Trophoblast cell (in vitro differentiated cells and primary cell): ENCODE measurements at regions not wholly inside any gene's neighbourhood (a gene's known extent, or its start where the extent isn't known, plus 50 kb on each side); places are given as distances from the start of the nearest gene placed in this dataset.

Source experiments
- DNase-seq, 2 donors: peaks; one replicate each; pipeline ENCODE4 v3.0.0-alpha.2; 2016
- H2AFZ ChIP-seq: 2 replicates; pipeline ENCODE4 v1.6.1; 2013; ENCODE audit warnings: low read length, moderate library complexity, mild to moderate bottlenecking; ENCODE audit not compliant: insufficient read depth, poor library complexity
- H2AK5ac ChIP-seq: 2 replicates; pipeline ENCODE4 v1.6.1; 2013; ENCODE audit warnings: mild to moderate bottlenecking, low read length
- H2BK120ac ChIP-seq: 2 replicates; pipeline ENCODE4 v1.6.1; 2013; ENCODE audit warnings: low read length, mild to moderate bottlenecking, moderate library complexity; ENCODE audit not compliant: insufficient read depth, poor library complexity
- H2BK12ac ChIP-seq: 2 replicates; pipeline ENCODE4 v1.6.1; 2013; ENCODE audit warnings: mild to moderate bottlenecking, low read length, moderate library complexity
- H2BK5ac ChIP-seq: 2 replicates; pipeline ENCODE4 v1.6.1; 2013; ENCODE audit warnings: low read length, low read depth, moderate library complexity, mild to moderate bottlenecking; ENCODE audit not compliant: poor library complexity
- H3K14ac ChIP-seq: 2 replicates; pipeline ENCODE4 v1.6.1; 2013; ENCODE audit warnings: mild to moderate bottlenecking, low read length
- H3K18ac ChIP-seq: 2 replicates; pipeline ENCODE4 v1.6.1; 2013; ENCODE audit warnings: mild to moderate bottlenecking, low read length
- H3K23ac ChIP-seq: 2 replicates; pipeline ENCODE4 v1.6.1; 2013; ENCODE audit warnings: low read length
- H3K27ac ChIP-seq: 2 replicates; pipeline ENCODE4 v1.5.1; 2013; ENCODE audit warnings: low read depth, mild to moderate bottlenecking, inconsistent platforms, low read length, moderate library complexity
- H3K27me3 ChIP-seq: 2 replicates; pipeline ENCODE4 v1.6.1; 2013; ENCODE audit warnings: inconsistent platforms, mild to moderate bottlenecking, low read length, moderate library complexity; ENCODE audit not compliant: insufficient read depth
- H3K36me3 ChIP-seq, 2 experiments: 1 replicate in 1 of 2; 2 replicates in 1 of 2; pipeline ENCODE4 v1.6.1; 2013; ENCODE audit warnings: low read length in 2 of 2, mild to moderate bottlenecking in 2 of 2, moderate library complexity in 1 of 2; ENCODE audit not compliant: insufficient read depth in 2 of 2, control insufficient read depth in 1 of 2
- H3K4ac ChIP-seq: 2 replicates; pipeline ENCODE4 v1.6.1; 2013; ENCODE audit warnings: low read depth, mild to moderate bottlenecking, low read length, moderate library complexity
- H3K4me1 ChIP-seq, 2 experiments: 1 replicate in 1 of 2; 2 replicates in 1 of 2; pipeline ENCODE4 v1.6.1; 2013; ENCODE audit warnings: low read length in 2 of 2, mild to moderate bottlenecking in 2 of 2, moderate library complexity in 1 of 2; ENCODE audit not compliant: insufficient read depth in 2 of 2, control insufficient read depth in 1 of 2
- H3K4me2 ChIP-seq: 2 replicates; pipeline ENCODE4 v1.6.1; 2013; ENCODE audit warnings: inconsistent platforms, mild to moderate bottlenecking, low read length, moderate library complexity
- H3K4me3 ChIP-seq: 2 replicates; pipeline ENCODE4 v1.5.1; 2013; ENCODE audit warnings: mild to moderate bottlenecking, low read depth, low read length, inconsistent platforms
- H3K79me1 ChIP-seq: one replicate; pipeline ENCODE4 v1.6.1; 2013; ENCODE audit warnings: low read length
- H3K79me2 ChIP-seq: 2 replicates; pipeline ENCODE4 v1.6.1; 2013; ENCODE audit warnings: low read length, mild to moderate bottlenecking; ENCODE audit not compliant: control insufficient read depth, insufficient read depth, poor library complexity
- H3K9ac ChIP-seq: 2 replicates; pipeline ENCODE4 v1.6.1; 2013; ENCODE audit warnings: mild to moderate bottlenecking, low read length
- H3K9me3 ChIP-seq: 2 replicates; pipeline ENCODE4 v1.6.1; 2013; ENCODE audit warnings: low read depth, mild to moderate bottlenecking, control low read depth, inconsistent platforms, low read length; ENCODE audit not compliant: insufficient read depth
- H4K12ac ChIP-seq: 2 replicates; pipeline ENCODE4 v1.6.1; 2013; ENCODE audit warnings: low read depth, mild to moderate bottlenecking, low read length, moderate library complexity
- H4K8ac ChIP-seq: 2 replicates; pipeline ENCODE4 v1.6.1; 2013; ENCODE audit warnings: low read depth, mild to moderate bottlenecking, low read length, moderate library complexity
- H4K91ac ChIP-seq: one replicate; pipeline ENCODE4 v1.6.1; 2013; ENCODE audit warnings: low read depth, mild to moderate bottlenecking, low read length, moderate library complexity
- WGBS: extraction: QIAGEN DNeasy Blood & Tissue Kit; methylation state at CpG from one replicate; pipeline ENCODE4 v1.1.7; 2013; ENCODE audit warnings: missing lambda C conversion rate; ENCODE audit not compliant: insufficient read length, insufficient coverage; ENCODE audit errors: extremely low coverage; 5-methylcytosine and 5-hydroxymethylcytosine counted together

DNA sequence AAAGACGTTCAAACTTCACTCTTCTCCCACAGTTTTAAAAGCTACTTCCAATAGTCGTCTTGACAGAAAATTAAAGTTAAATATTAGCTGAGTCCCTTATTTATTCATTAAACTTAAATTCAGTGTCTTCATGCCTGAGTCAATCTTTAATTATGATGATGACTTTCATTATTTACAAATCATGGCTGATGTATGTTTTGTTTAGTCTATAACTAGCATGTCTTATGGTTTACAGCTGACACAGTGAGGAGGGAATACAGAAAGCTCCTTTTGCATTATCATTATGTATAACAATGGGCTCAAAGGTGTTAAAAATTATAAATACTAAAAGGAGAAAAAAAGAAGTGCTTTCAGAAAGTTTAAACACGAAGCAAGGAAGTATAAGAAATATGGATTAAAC, 1333.1 kb downstream of the CDH8 start:
- no peak overlapping the region for H3K9ac ChIP-seq
- H3K27me3 ChIP-seq = no peaks in the 10 kb centered on the region
- no peak overlapping the region for H3K4me3 ChIP-seq
- H2BK5ac ChIP-seq = no peak overlapping the region
- no peak overlapping the region for H3K27ac ChIP-seq
- no peak overlapping the region for H3K4ac ChIP-seq
- no peaks in the 10 kb centered on the region for H3K4me1 ChIP-seq
- no peaks in the 10 kb centered on the region for H3K36me3 ChIP-seq
- H4K8ac ChIP-seq = no peak overlapping the region
- H3K79me1 ChIP-seq = no peaks in the 10 kb centered on the region
- no peak for DNase-seq
- H3K18ac ChIP-seq = no peak overlapping the region
- no CpG with 5 or more reads among the region's 3 CpGs for WGBS
- H2BK120ac ChIP-seq = no peak overlapping the region
- no peak overlapping the region for H3K14ac ChIP-seq
- H3K79me2 ChIP-seq = no peaks in the 10 kb centered on the region
- no peaks in the 10 kb centered on the region for H3K9me3 ChIP-seq
- H4K91ac ChIP-seq = no peak overlapping the region
- no peak overlapping the region for H3K23ac ChIP-seq
- H2AK5ac ChIP-seq = no peak overlapping the region
- no peak overlapping the region for H2AFZ ChIP-seq
- no peak overlapping the region for H4K12ac ChIP-seq
- no peak overlapping the region for H3K4me2 ChIP-seq
- no peak overlapping the region for H2BK12ac ChIP-seq

DNA sequence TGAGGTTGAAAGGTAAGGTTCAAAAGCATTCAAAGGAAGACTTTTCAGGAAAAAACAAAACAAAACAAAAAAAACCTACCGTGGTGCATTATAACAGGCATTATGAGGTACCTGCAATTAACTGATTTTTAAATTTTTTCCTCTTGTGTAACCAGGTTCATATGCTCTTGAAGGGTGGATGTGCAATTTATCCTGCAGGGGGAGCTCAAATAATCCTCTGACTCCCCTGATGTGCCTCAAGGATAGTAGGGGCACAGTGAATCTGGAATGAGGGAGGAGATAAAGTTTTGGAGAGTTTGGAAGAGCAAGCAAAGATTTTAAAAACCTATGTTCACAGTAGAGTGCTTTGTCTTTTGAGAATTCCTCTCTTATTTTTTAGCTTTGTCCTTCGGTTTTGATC, 1349.4 kb downstream of the CDH8 start:
- no peak overlapping the region for H2AFZ ChIP-seq
- no peak overlapping the region for H3K14ac ChIP-seq
- DNase-seq = no peak
- H3K79me1 ChIP-seq = no peaks in the 10 kb centered on the region
- no peak overlapping the region for H2AK5ac ChIP-seq
- peaks cover 3% of the 10 kb centered on the region for H3K9me3 ChIP-seq
- no peaks in the 10 kb centered on the region for H3K79me2 ChIP-seq
- no peak overlapping the region for H3K9ac ChIP-seq
- H4K8ac ChIP-seq = no peak overlapping the region
- no peak overlapping the region for H3K4me3 ChIP-seq
- no peak overlapping the region for H3K4ac ChIP-seq
- no peaks in the 10 kb centered on the region for H3K27me3 ChIP-seq
- WGBS = no CpG with 5 or more reads among the region's 2 CpGs
- H4K12ac ChIP-seq = no peak overlapping the region
- H2BK12ac ChIP-seq = no peak overlapping the region
- no peak overlapping the region for H3K23ac ChIP-seq
- H4K91ac ChIP-seq = no peak overlapping the region
- H2BK5ac ChIP-seq = no peak overlapping the region
- peaks cover 0 to 4% of the 10 kb centered on the region in 2 experiments for H3K4me1 ChIP-seq
- H3K36me3 ChIP-seq = no peaks in the 10 kb centered on the region
- H3K18ac ChIP-seq = no peak overlapping the region
- no peak overlapping the region for H2BK120ac ChIP-seq
- no peak overlapping the region for H3K27ac ChIP-seq
- no peak overlapping the region for H3K4me2 ChIP-seq

DNA sequence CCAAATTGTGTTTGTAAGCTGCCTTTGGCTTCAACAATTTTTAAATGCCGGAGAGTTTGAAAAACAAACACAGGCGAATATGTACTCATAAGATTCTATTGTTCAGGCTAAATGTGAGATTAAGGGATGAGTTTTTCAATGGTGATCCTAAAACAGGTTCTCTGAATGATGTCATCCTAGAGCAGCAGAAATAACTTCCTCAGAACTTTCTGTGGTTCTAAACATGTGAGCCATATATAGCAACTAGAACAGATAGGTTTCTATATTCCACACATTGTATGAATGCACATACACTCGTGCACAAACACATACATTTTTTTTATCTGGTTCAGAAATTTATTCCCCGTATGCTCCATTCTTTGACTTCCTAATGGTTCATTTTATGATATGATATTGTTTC, 1352.2 kb downstream of the CDH8 start:
- Histone ChIP-seq H3K23ac (no peak overlapping the region), H3K18ac (no peak overlapping the region), H3K79me1 (no peaks in the 10 kb centered on the region), H4K12ac (no peak overlapping the region), H2AK5ac (no peak overlapping the region), H3K36me3 (no peaks in the 10 kb centered on the region), H3K27me3 (no peaks in the 10 kb centered on the region), H3K9ac (no peak overlapping the region), H2BK12ac (no peak overlapping the region), H3K4me3 (no peak overlapping the region), H3K14ac (no peak overlapping the region), H3K9me3 (peaks cover 2% of the 10 kb centered on the region), H4K91ac (no peak overlapping the region), H2BK5ac (no peak overlapping the region), H3K79me2 (no peaks in the 10 kb centered on the region), H4K8ac (no peak overlapping the region), H3K4me1 (peaks cover 4% of the 10 kb centered on the region in 2 experiments), H3K4ac (no peak overlapping the region), H2AFZ (no peak overlapping the region), H2BK120ac (no peak overlapping the region), H3K27ac (no peak overlapping the region), H3K4me2 (no peak overlapping the region)
- no CpG with 5 or more reads among the region's 4 CpGs for WGBS
- no peak for DNase-seq

- Histone ChIP-seq H3K4me3 (no peak overlapping the region), H3K9ac (no peak overlapping the region), H2BK120ac (no peak overlapping the region), H3K36me3 (no peaks in the 10 kb centered on the region), H2BK5ac (no peak overlapping the region), H3K9me3 (no peaks in the 10 kb centered on the region), H4K12ac (no peak overlapping the region), H3K4me2 (no peak overlapping the region), H4K8ac (no peak overlapping the region), H2BK12ac (no peak overlapping the region), H3K79me2 (no peaks in the 10 kb centered on the region), H3K4ac (no peak overlapping the region), H3K14ac (no peak overlapping the region), H3K18ac (no peak overlapping the region), H4K91ac (no peak overlapping the region), H2AFZ (no peak overlapping the region), H2AK5ac (no peak overlapping the region), H3K27ac (no peak overlapping the region), H3K4me1 (peaks cover 4% of the 10 kb centered on the region in 2 experiments), H3K27me3 (no peaks in the 10 kb centered on the region), H3K23ac (no peak overlapping the region), H3K79me1 (no peaks in the 10 kb centered on the region)
- no peak for DNase-seq
- no CpG with 5 or more reads among the region's 1 CpG for WGBS
These were observed 1354.0 kb downstream of the CDH8 start for GRCh38 chr16:60682219-60682618.
